ENCODE measurements at regions not wholly inside any gene's neighbourhood (a gene's known extent, or its start where the extent isn't known, plus 50 kb on each side); places are given as distances from the start of the nearest gene placed in this dataset.

- no peak for DNase-seq
- H3K27ac ChIP-seq (ENCODE audit: low read depth, low read length) = no peak overlapping the region
- H3K9me3 ChIP-seq (ENCODE audit: control insufficient read depth in 2 of 3, low read length in 3 of 3) = no peaks in the 10 kb centered on the region
- H3K4me3 ChIP-seq (ENCODE audit: low read length) = no peak overlapping the region
- H3K36me3 ChIP-seq (ENCODE audit: control insufficient read depth in 2 of 3, insufficient read depth in 3 of 3, low read length in 3 of 3) = no peaks in the 10 kb centered on the region
- intact Hi-C loops (cut with micrococcal nuclease) = no loop called here
- ATAC-seq = no peak
- Mint-ChIP-seq H3K4me1 (no peaks in the 10 kb centered on the region), H3K36me3 (no peaks in the 10 kb centered on the region), H3K4me3 (no peak overlapping the region), H3K9me3 (peaks cover 0 to 25% (median 9%) of the 10 kb centered on the region in 11 donors), H3K27ac (no peak overlapping the region), H3K27me3 (no peaks in the 10 kb centered on the region)
- no peaks in the 10 kb centered on the region for H3K4me1 ChIP-seq (ENCODE audit: control insufficient read depth in 2 of 2, insufficient read depth in 2 of 2, low read length in 2 of 2)
- H3K27me3 ChIP-seq (ENCODE audit: control insufficient read depth in 2 of 2, insufficient read depth in 2 of 2, low read length in 2 of 2) = no peaks in the 10 kb centered on the region
- ChIA-PET CTCF (no interaction called here), POLR2A (no interaction called here)
Measured at GRCh38 chr9:24608599-24608998, 62.9 kb upstream of the IZUMO3 start.

GRCh38 chr9:24602693-24603352 is 57.1 kb upstream of the IZUMO3 start:
- intact Hi-C loops (cut with micrococcal nuclease) = no loop called here
- H3K4me3 Mint-ChIP-seq = no peak overlapping the region
- no peaks in the 10 kb centered on the region for H3K27me3 Mint-ChIP-seq
- no peaks in the 10 kb centered on the region for H3K9me3 ChIP-seq (ENCODE audit: control insufficient read depth in 2 of 3, low read length in 3 of 3)
- no peak overlapping the region for H3K27ac ChIP-seq (ENCODE audit: low read depth, low read length)
- H3K36me3 Mint-ChIP-seq = no peaks in the 10 kb centered on the region
- H3K9me3 Mint-ChIP-seq = peaks cover 4 to 28% (median 9%) of the 10 kb centered on the region in 11 donors
- H3K4me3 ChIP-seq (ENCODE audit: low read length) = no peak overlapping the region
- no peaks in the 10 kb centered on the region for H3K27me3 ChIP-seq (ENCODE audit: control insufficient read depth in 2 of 2, insufficient read depth in 2 of 2, low read length in 2 of 2)
- no peaks in the 10 kb centered on the region for H3K4me1 ChIP-seq (ENCODE audit: control insufficient read depth in 2 of 2, insufficient read depth in 2 of 2, low read length in 2 of 2)
- no peak for ATAC-seq
- no peak for DNase-seq
- ChIA-PET POLR2A (no interaction called here), CTCF (no interaction called here)
- H3K27ac Mint-ChIP-seq = no peak overlapping the region
- H3K36me3 ChIP-seq (ENCODE audit: control insufficient read depth in 2 of 3, insufficient read depth in 3 of 3, low read length in 3 of 3) = no peaks in the 10 kb centered on the region
- H3K4me1 Mint-ChIP-seq = no peaks in the 10 kb centered on the region

All from naive thymus-derived CD4-positive, alpha-beta T cell (primary cell).